B cell (primary cell): ENCODE measurements at regions not wholly inside any gene's neighbourhood (a gene's known extent, or its start where the extent isn't known, plus 50 kb on each side); places are given as distances from the start of the nearest gene placed in this dataset.

ENCODE experiments used
- CTCF ChIP-seq: fragments of 200-600 bp; IDR thresholded peaks from one replicate; pipeline ENCODE4 v1.8.0; 2022; ENCODE audit warnings: antibody characterized with exemption, mild to moderate bottlenecking
- EZH2 ChIP-seq: IDR thresholded peaks from 2 replicates; pipeline ENCODE4 v1.6.1; 2012; ENCODE audit warnings: borderline replicate concordance, low read depth, mild to moderate bottlenecking, moderate library complexity, low read length; ENCODE audit not compliant: insufficient read depth, poor library complexity, severe bottlenecking

GRCh38 chr5:133859073-133859472, 109.4 kb downstream of the C5orf15 start:
- TF ChIP-seq CTCF = no peak
- TF ChIP-seq EZH2 = no peak
